ENCODE measurements at regions not wholly inside any gene's neighbourhood (a gene's known extent, or its start where the extent isn't known, plus 50 kb on each side); places are given as distances from the start of the nearest gene placed in this dataset.

DNA sequence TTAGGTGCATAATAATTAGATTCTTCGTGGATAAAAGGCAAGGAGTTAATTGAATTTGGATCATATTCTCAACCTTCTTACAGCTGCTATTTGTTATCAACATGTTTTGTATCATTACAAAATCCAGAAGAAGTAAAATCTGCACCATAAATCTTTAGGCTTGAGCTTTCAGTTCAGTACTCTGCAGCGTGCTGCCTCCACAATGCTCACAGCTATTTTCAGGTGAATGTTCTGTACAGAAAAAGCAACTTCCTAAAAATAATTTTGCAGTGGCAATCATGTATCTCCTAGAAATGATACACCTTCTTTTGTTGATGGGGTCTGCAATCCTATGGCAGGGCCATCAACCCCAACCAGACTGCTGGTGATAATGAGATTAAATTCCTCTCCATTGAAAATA lies 220.9 kb upstream of the CTNNB1 start:
- no peak for ATAC-seq
- Histone ChIP-seq H3K36me3 (no peaks in the 10 kb centered on the region), H3K9me3 (no peaks in the 10 kb centered on the region), H3K27ac (no peak overlapping the region), H3K4me1 (peaks cover 0 to 9% of the 10 kb centered on the region in 2 donors), H3K27me3 (no peaks in the 10 kb centered on the region), H3K4me3 (no peak overlapping the region)
- TF ChIP-seq, protein P1, sequence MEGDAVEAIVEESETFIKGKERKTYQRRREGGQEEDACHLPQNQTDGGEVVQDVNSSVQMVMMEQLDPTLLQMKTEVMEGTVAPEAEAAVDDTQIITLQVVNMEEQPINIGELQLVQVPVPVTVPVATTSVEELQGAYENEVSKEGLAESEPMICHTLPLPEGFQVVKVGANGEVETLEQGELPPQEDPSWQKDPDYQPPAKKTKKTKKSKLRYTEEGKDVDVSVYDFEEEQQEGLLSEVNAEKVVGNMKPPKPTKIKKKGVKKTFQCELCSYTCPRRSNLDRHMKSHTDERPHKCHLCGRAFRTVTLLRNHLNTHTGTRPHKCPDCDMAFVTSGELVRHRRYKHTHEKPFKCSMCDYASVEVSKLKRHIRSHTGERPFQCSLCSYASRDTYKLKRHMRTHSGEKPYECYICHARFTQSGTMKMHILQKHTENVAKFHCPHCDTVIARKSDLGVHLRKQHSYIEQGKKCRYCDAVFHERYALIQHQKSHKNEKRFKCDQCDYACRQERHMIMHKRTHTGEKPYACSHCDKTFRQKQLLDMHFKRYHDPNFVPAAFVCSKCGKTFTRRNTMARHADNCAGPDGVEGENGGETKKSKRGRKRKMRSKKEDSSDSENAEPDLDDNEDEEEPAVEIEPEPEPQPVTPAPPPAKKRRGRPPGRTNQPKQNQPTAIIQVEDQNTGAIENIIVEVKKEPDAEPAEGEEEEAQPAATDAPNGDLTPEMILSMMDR (IDR thresholded peaks at IDR 0.05), result no peak
- DNase-seq, result no peak
- intact Hi-C loops (cut with DNase I), result loop anchor here in 1 of 2 donors (10.0 kb wide), 1 partner anchor 216 kb away; the partner anchor contains the start of gene CTNNB1

DNA sequence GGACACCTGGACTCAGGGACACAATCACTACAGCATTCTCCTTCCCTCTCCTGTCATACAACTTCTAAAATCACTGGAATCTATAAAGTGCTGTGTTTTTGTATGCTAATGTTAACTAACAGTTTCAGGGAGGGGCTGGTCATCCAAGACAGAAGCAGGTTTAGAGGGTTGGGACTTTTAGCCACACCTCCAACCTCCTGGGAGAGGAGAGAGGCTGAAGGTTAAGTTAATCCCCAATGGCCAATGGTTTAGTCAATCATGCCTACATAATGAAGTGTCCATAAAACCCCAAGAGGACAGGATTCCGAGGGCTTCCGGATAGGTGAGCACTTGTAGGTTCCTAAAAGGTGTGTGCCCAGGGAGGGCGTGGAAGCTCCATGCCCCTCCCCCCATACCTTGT lies 219.3 kb upstream of the CTNNB1 start:
- ATAC-seq (no peak), DNase-seq (no peak)
- Histone ChIP-seq H3K9me3 (no peaks in the 10 kb centered on the region), H3K27ac (no peak overlapping the region), H3K36me3 (no peaks in the 10 kb centered on the region), H3K4me3 (no peak overlapping the region), H3K4me1 (peaks cover 0 to 3% of the 10 kb centered on the region in 2 donors), H3K27me3 (no peaks in the 10 kb centered on the region)
- intact Hi-C loops (cut with DNase I), result loop anchor here in 1 of 2 donors (10.0 kb wide), 1 partner anchor 215 kb away; the partner anchor contains the start of gene CTNNB1
- TF ChIP-seq, protein P1 (IDR thresholded peaks at IDR 0.05), result no peak

DNA sequence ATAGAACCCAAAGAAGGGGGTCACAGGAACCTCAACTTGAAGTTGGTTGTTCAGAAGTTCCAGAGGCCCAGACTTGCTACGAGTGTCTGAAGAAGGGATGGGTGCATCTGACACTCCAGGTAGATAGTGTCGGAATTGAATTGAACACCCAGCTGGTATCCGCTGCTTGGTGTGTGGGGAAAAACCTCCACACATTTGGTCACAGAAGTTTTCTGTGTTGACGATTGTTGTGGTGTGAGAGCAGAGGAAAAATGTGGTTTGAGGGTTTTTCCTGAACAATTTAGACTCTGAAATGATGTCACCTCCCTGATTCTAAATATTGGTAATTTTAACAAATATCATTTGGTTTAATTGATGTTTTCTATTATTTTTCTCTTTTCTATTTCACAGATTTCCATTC lies 218.8 kb upstream of the CTNNB1 start:
- H3K36me3 ChIP-seq, result no peaks in the 10 kb centered on the region
- TF ChIP-seq, protein P1 (IDR thresholded peaks at IDR 0.05), result no peak
- H3K4me1 ChIP-seq, result no peaks in the 10 kb centered on the region
- no peak for DNase-seq
- no peaks in the 10 kb centered on the region for H3K9me3 ChIP-seq
- ATAC-seq, result no peak
- intact Hi-C loops (cut with DNase I), result no loop called here
- H3K4me3 ChIP-seq, result no peak overlapping the region
- H3K27me3 ChIP-seq, result no peaks in the 10 kb centered on the region
- no peak overlapping the region for H3K27ac ChIP-seq

DNA sequence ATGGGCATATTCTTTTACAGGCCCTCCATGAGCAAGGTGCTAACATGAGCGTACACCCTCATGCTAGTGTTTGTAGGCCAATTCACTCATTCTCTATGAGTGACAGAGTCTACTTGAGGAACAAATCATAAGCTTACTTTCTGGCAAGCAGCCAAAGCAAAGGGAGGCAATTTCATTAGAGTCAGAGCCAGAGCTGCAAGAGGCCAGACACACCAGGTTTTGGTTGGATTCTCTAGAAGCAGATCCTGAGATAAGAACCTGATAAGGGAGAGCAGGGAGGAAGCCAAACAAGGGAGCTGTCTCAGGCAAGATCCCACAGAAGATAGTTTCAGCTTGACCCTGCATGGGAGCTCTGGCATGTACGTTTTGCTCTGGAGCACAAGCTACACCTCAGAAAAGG lies 214.1 kb upstream of the CTNNB1 start:
- Histone ChIP-seq H3K27ac (no peak overlapping the region), H3K36me3 (no peaks in the 10 kb centered on the region), H3K4me3 (no peak overlapping the region), H3K9me3 (no peaks in the 10 kb centered on the region), H3K4me1 (no peaks in the 10 kb centered on the region), H3K27me3 (no peaks in the 10 kb centered on the region)
- TF ChIP-seq, protein P1 (IDR thresholded peaks at IDR 0.05), result no peak
- DNase-seq (peak in 1 of 4 donors; percentile 17), ATAC-seq (peak; percentile 37)
- intact Hi-C loops (cut with DNase I), result no loop called here

DNA sequence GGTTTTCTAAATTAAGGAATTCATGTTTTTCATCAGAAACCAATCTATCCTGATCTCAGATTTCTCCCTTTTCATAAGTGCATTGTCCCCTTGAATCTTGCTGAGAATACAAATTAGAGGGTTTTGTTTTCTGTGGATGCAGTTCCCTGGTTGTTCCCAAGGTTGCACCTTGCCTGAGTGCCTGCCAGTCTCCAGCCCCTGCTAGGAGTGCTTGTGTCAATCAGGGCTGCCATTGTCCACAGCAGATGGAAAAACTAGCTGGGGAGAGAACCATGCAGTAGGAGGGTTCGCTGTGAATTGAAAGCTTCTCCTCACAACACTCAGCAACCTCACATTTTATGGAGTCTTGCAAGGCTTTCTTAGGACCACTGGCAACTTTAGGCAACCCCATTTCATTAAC lies 210.8 kb upstream of the CTNNB1 start:
- Histone ChIP-seq H3K27ac (no peak overlapping the region), H3K4me1 (no peaks in the 10 kb centered on the region), H3K4me3 (no peak overlapping the region), H3K9me3 (no peaks in the 10 kb centered on the region), H3K36me3 (no peaks in the 10 kb centered on the region), H3K27me3 (no peaks in the 10 kb centered on the region)
- TF ChIP-seq, protein P1 (IDR thresholded peaks at IDR 0.05), result no peak
- DNase-seq (no peak), ATAC-seq (no peak)
- intact Hi-C loops (cut with DNase I), result no loop called here

Data from left lung (tissue), 4 donors.